ENCODE measurements at regions not wholly inside any gene's neighbourhood (a gene's known extent, or its start where the extent isn't known, plus 50 kb on each side); places are given as distances from the start of the nearest gene placed in this dataset.

- ChIA-PET CTCF (no interaction called here), POLR2A (no interaction called here)
- FAIRE-seq (no peak), DNase-seq (ENCODE audit: low read depth, low spot score) (no peak)
- no peaks in the 10 kb centered on the region for H4K20me1 ChIP-seq (replicated peaks; ENCODE audit: control insufficient read depth, extremely low read depth, insufficient read depth, low read length)
- dilution Hi-C loops (cut with MboI; ENCODE audit: extremely low pct_ligation_motif_present, low sequenced_read_pairs) (no loop called here), intact Hi-C loops (cut with micrococcal nuclease) (no loop called here)
- H3K4me3 ChIP-seq (replicated peaks in 1 of 3; ENCODE audit: insufficient read depth in 1 of 3, low read depth in 1 of 3, low read length in 3 of 3), result no peak overlapping the region
- no peak overlapping the region for H3K9ac ChIP-seq (replicated peaks; ENCODE audit: extremely low read depth, insufficient read depth, low read length)
- no TSS peak for BruUV-seq (replicated peaks)
- H2AFZ ChIP-seq (ENCODE audit: low read depth, low read length), result no peak overlapping the region
- TF ChIP-seq JUN (IDR thresholded peaks at IDR 0.05; ENCODE audit: borderline replicate concordance, insufficient read depth, insufficient read length, low read depth) (no peak), CTCF (IDR thresholded peaks at IDR 0.05; ENCODE audit: extremely low read depth in 1 of 2, insufficient read depth in 1 of 2, low read depth in 1 of 2, low read length in 2 of 2) (no peak), GATA2 (IDR thresholded peaks at IDR 0.05; ENCODE audit: insufficient read depth, insufficient read length, low read depth, low read length) (no peak), MYC (IDR thresholded peaks at IDR 0.05; ENCODE audit: low read depth, low read length) (no peak), MAX (IDR thresholded peaks at IDR 0.05; ENCODE audit: insufficient read depth, insufficient read length) (no peak), POLR2AphosphoS5 (IDR thresholded peaks at IDR 0.05; ENCODE audit: insufficient read depth, low read depth, low read length) (no peak), EZH2 (IDR thresholded peaks at IDR 0.05; ENCODE audit: borderline replicate concordance, low read depth, low read length, severe bottlenecking) (no peak), POLR2A (IDR thresholded peaks at IDR 0.05; ENCODE audit: low read depth, low read length) (no peak)
- no peaks in the 10 kb centered on the region for H3K36me3 ChIP-seq (ENCODE audit: control insufficient read depth in 2 of 2, extremely low read depth in 1 of 2, insufficient read depth in 2 of 2, low read length in 2 of 2)
- H3K79me2 ChIP-seq (ENCODE audit: control insufficient read depth, insufficient read depth, low read length), result no peaks in the 10 kb centered on the region
- H3K9me1 ChIP-seq (replicated peaks; ENCODE audit: control insufficient read depth, extremely low read depth, insufficient read depth, low read length), result no peaks in the 10 kb centered on the region
- H3K4me2 ChIP-seq (ENCODE audit: insufficient read depth, low read length), result no peak overlapping the region
- H3K4me1 ChIP-seq (ENCODE audit: control insufficient read depth, extremely low read depth, insufficient read depth, low read length), result no peaks in the 10 kb centered on the region
- H3K27me3 ChIP-seq (ENCODE audit: control insufficient read depth in 2 of 2, insufficient read depth in 2 of 2, low read length in 2 of 2), result no peaks in the 10 kb centered on the region
- no peak overlapping the region for H3K27ac ChIP-seq (ENCODE audit: insufficient read depth, low read depth, low read length)
- H3K9me3 ChIP-seq (replicated peaks; ENCODE audit: control insufficient read depth, insufficient read depth, low read length), result no peaks in the 10 kb centered on the region
Measured at GRCh38 chr7:35353481-35353880, 99.6 kb upstream of the TBX20 start.
